ENCODE measurements at regions not wholly inside any gene's neighbourhood (a gene's known extent, or its start where the extent isn't known, plus 50 kb on each side); places are given as distances from the start of the nearest gene placed in this dataset.

- H3K4me3 Mint-ChIP-seq = no peak overlapping the region
- H3K36me3 Mint-ChIP-seq = no peaks in the 10 kb centered on the region
- peaks cover 4% of the 10 kb centered on the region for H3K9me3 Mint-ChIP-seq
- no peak for DNase-seq (ENCODE audit: low spot score in 2 of 2, unreplicated experiment in 2 of 2)
- H3K27me3 Mint-ChIP-seq (ENCODE audit: low read depth) = no peaks in the 10 kb centered on the region
- peaks cover 22% of the 10 kb centered on the region for H3K4me1 Mint-ChIP-seq
- TF ChIP-seq, protein P1, sequence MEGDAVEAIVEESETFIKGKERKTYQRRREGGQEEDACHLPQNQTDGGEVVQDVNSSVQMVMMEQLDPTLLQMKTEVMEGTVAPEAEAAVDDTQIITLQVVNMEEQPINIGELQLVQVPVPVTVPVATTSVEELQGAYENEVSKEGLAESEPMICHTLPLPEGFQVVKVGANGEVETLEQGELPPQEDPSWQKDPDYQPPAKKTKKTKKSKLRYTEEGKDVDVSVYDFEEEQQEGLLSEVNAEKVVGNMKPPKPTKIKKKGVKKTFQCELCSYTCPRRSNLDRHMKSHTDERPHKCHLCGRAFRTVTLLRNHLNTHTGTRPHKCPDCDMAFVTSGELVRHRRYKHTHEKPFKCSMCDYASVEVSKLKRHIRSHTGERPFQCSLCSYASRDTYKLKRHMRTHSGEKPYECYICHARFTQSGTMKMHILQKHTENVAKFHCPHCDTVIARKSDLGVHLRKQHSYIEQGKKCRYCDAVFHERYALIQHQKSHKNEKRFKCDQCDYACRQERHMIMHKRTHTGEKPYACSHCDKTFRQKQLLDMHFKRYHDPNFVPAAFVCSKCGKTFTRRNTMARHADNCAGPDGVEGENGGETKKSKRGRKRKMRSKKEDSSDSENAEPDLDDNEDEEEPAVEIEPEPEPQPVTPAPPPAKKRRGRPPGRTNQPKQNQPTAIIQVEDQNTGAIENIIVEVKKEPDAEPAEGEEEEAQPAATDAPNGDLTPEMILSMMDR (IDR thresholded peaks at IDR 0.05; ENCODE audit: unreplicated experiment) = no peak
- no peak overlapping the region for H3K27ac Mint-ChIP-seq
These were observed 1556.0 kb downstream of the EFNB2 start for GRCh38 chr13:104979281-104980030.

GRCh38 chr13:104976986-104977385 lies 1558.5 kb downstream of the EFNB2 start:
- no peak for DNase-seq (ENCODE audit: low spot score in 2 of 2, unreplicated experiment in 2 of 2)
- Mint-ChIP-seq H3K27ac (no peak overlapping the region), H3K9me3 (peaks cover 4% of the 10 kb centered on the region), H3K4me1 (peaks cover 9% of the 10 kb centered on the region), H3K4me3 (no peak overlapping the region), H3K36me3 (no peaks in the 10 kb centered on the region), H3K27me3 (ENCODE audit: low read depth) (no peaks in the 10 kb centered on the region)
- TF ChIP-seq, protein P1 (IDR thresholded peaks at IDR 0.05; ENCODE audit: unreplicated experiment) = no peak

DNA sequence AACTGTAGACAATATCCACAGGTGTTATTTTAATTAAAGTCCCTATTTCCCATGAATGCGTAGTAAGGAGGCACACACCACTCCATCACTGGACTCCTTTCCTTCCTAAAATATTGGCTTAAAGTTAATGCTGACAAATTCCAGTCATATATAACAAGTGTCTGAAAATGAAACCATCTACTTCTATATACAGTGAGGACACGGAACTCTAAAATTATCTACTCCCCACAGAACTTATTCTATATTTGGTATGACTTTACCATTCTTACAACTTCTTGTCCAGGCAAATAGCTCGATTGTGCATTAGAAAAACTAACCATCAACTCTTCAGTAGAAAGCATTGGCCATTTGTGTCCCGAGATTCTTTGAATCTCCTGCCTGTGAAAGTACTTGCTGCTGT lies 1560.2 kb downstream of the EFNB2 start:
- peaks cover 4% of the 10 kb centered on the region for H3K9me3 Mint-ChIP-seq
- no peaks in the 10 kb centered on the region for H3K27me3 Mint-ChIP-seq (ENCODE audit: low read depth)
- peaks cover 5% of the 10 kb centered on the region for H3K4me1 Mint-ChIP-seq
- no peaks in the 10 kb centered on the region for H3K36me3 Mint-ChIP-seq
- TF ChIP-seq, protein P1 (IDR thresholded peaks at IDR 0.05; ENCODE audit: unreplicated experiment) = no peak
- no peak for DNase-seq (ENCODE audit: low spot score in 2 of 2, unreplicated experiment in 2 of 2)
- no peak overlapping the region for H3K4me3 Mint-ChIP-seq
- no peak overlapping the region for H3K27ac Mint-ChIP-seq

GRCh38 chr13:104968876-104969275 lies 1566.6 kb downstream of the EFNB2 start:
- no peak overlapping the region for H3K4me3 Mint-ChIP-seq
- H3K27ac Mint-ChIP-seq = no peak overlapping the region
- TF ChIP-seq, protein P1 (IDR thresholded peaks at IDR 0.05; ENCODE audit: unreplicated experiment) = no peak
- H3K27me3 Mint-ChIP-seq (ENCODE audit: low read depth) = no peaks in the 10 kb centered on the region
- peaks cover 3% of the 10 kb centered on the region for H3K4me1 Mint-ChIP-seq
- H3K9me3 Mint-ChIP-seq = peaks cover 2% of the 10 kb centered on the region
- DNase-seq (ENCODE audit: low spot score in 2 of 2, unreplicated experiment in 2 of 2) = no peak
- no peaks in the 10 kb centered on the region for H3K36me3 Mint-ChIP-seq

GRCh38 chr13:104967836-104968630 lies 1567.4 kb downstream of the EFNB2 start:
- H3K4me1 Mint-ChIP-seq = peaks cover 3% of the 10 kb centered on the region
- H3K9me3 Mint-ChIP-seq = peaks cover 10% of the 10 kb centered on the region
- TF ChIP-seq, protein P1 (IDR thresholded peaks at IDR 0.05; ENCODE audit: unreplicated experiment) = no peak
- DNase-seq (ENCODE audit: low spot score in 2 of 2, unreplicated experiment in 2 of 2) = no peak
- no peaks in the 10 kb centered on the region for H3K27me3 Mint-ChIP-seq (ENCODE audit: low read depth)
- no peaks in the 10 kb centered on the region for H3K36me3 Mint-ChIP-seq
- H3K27ac Mint-ChIP-seq = no peak overlapping the region
- no peak overlapping the region for H3K4me3 Mint-ChIP-seq
